Activated CD8-positive, alpha-beta T cell treated with anti-CD3 and anti-CD28 coated beads for 36 hours (primary cell): ENCODE measurements at regions not wholly inside any gene's neighbourhood (a gene's known extent, or its start where the extent isn't known, plus 50 kb on each side); places are given as distances from the start of the nearest gene placed in this dataset.

Source experiments
- ATAC-seq: fragments of 200-7000 bp; cut with Tn5 transposase; one replicate; pipeline ENCODE4 v1.10.0; 2021; ENCODE audit warnings: mild to moderate bottlenecking, moderate library complexity
- CTCF ChIA-PET: fragments of 350-600 bp; sonication (Branson Sonifier 250); formaldehyde crosslinking; loops from one replicate; lab custom pipeline; 2021; ENCODE audit warnings: antibody characterized with exemption; lab: Charles Lee
- POLR2A ChIA-PET: fragments of 350-600 bp; sonication (Branson Sonifier 250); formaldehyde crosslinking; loops from one replicate; lab custom pipeline; 2021; ENCODE audit warnings: antibody characterized with exemption; lab: Charles Lee
- DNase-seq: peaks from one replicate; pipeline ENCODE4 v3.0.0-alpha.2; 2020
- H3K27ac Mint-ChIP-seq: one replicate; pipeline ENCODE4 v1.8.0; 2021; ENCODE audit warnings: mild to moderate bottlenecking, mixed read lengths
- H3K27me3 Mint-ChIP-seq: one replicate; pipeline ENCODE4 v1.8.0; 2021; ENCODE audit warnings: mixed read lengths
- H3K36me3 Mint-ChIP-seq: one replicate; pipeline ENCODE4 v1.8.0; 2021; ENCODE audit warnings: low read depth, mixed read lengths
- H3K4me1 Mint-ChIP-seq: one replicate; pipeline ENCODE4 v1.8.0; 2021; ENCODE audit warnings: low read depth, mixed read lengths
- H3K4me3 Mint-ChIP-seq: one replicate; pipeline ENCODE4 v1.8.0; 2021; ENCODE audit warnings: mild to moderate bottlenecking, moderate library complexity, mixed read lengths
- H3K9me3 Mint-ChIP-seq: one replicate; pipeline ENCODE4 v1.8.0; 2021; ENCODE audit warnings: mixed read lengths
- CTCF ChIP-seq: fragments of 200-600 bp; IDR thresholded peaks from one replicate; pipeline ENCODE4 v1.8.0; 2022; ENCODE audit warnings: antibody characterized with exemption, mild to moderate bottlenecking
- intact Hi-C: fragments of 100-400 bp; cut with micrococcal nuclease; formaldehyde crosslinking; loops from one replicate; pipeline ENCODE4 v1.10.0; 2022

DNA sequence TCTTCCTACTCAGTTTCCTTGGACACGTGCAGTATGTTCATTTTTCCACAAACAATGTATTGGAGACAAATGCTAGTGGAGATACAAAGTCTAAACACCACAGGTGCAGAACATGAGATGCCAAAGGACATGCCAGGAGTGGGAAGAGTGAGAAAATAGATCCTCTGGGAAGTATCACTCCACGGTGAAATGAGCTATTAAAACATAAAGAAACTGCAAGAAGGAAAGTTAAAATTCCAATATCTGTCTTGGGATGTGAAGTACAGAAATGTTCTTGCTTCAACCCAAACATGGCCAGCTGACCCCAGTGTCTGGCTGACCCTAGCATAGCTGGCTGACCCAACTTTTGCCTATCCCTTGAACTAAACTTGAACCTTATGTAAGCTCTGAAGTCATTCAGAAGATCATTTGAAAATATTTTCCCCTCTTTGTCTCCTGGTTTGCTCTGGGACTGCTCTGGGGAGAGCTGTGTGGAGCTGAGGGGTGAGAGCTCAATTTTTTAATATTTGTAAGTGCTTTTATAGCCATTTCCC lies 59.5 kb downstream of the FZD1 start:
- TF ChIP-seq CTCF: no peak
- Mint-ChIP-seq H3K9me3 (no peaks in the 10 kb centered on the region), H3K36me3 (no peaks in the 10 kb centered on the region), H3K27me3 (peaks cover 3% of the 10 kb centered on the region), H3K4me1 (no peaks in the 10 kb centered on the region), H3K4me3 (no peak overlapping the region), H3K27ac (no peak overlapping the region)
- ATAC-seq: no peak
- no peak for DNase-seq
- intact Hi-C loops: no loop called here
- POLR2A ChIA-PET: no interaction called here
- CTCF ChIA-PET: interaction anchor here (1.2 kb wide), 1 partner anchor 11 kb away, joined by 3 read pairs; no protein-coding TSS in a partner anchor

DNA sequence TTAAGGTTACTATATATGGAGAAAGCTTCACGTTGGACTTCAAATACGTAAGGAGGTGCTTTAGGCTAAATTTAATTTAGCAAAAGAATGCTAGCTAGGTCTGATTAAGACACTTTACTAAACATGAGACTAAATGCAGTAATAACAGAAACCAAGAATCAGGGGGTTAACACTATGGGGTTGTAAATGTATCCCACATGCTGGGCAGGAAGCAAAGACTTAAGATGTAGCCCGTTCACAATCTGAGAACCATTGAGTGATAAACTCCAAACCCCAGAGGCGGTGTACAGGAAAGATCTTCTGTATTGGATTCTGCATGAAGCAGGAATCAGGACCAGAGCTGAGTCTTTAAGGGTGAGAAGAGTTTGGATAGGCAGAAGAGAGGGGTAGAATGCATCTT lies 60.4 kb downstream of the FZD1 start:
- Mint-ChIP-seq H3K4me1 (no peaks in the 10 kb centered on the region), H3K27me3 (peaks cover 3% of the 10 kb centered on the region), H3K9me3 (no peaks in the 10 kb centered on the region), H3K36me3 (no peaks in the 10 kb centered on the region), H3K4me3 (no peak overlapping the region), H3K27ac (no peak overlapping the region)
- ATAC-seq (no peak), DNase-seq (no peak)
- ChIA-PET POLR2A (no interaction called here), CTCF (no interaction called here)
- intact Hi-C loops: no loop called here
- no peak for TF ChIP-seq CTCF

DNA sequence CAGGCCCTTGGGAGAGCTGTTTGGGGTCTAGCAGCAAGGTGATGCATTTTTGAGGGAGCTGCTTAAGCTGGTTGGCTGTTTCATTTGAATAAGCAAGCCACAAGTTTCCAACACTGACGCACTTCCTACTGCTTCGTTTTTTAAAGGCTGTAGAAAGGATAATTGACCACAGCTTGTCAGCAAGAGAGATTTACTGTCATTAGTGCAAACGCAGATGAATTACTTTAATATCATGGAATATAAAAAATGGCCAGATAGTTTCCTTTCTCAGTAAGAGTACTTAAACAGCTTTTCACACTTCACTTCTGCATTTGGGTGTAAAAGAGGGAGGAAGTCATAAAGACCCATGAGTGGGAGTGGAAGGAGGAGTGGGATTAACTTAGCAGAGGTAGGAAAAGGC lies 61.5 kb downstream of the FZD1 start:
- H3K4me1 Mint-ChIP-seq: no peaks in the 10 kb centered on the region
- H3K4me3 Mint-ChIP-seq: no peak overlapping the region
- CTCF ChIA-PET: no interaction called here
- ATAC-seq (no peak), DNase-seq (no peak)
- no peak overlapping the region for H3K27ac Mint-ChIP-seq
- H3K27me3 Mint-ChIP-seq: peaks cover 3% of the 10 kb centered on the region
- POLR2A ChIA-PET: no interaction called here
- no peak for TF ChIP-seq CTCF
- no peaks in the 10 kb centered on the region for H3K36me3 Mint-ChIP-seq
- no peaks in the 10 kb centered on the region for H3K9me3 Mint-ChIP-seq
- intact Hi-C loops: no loop called here

DNA sequence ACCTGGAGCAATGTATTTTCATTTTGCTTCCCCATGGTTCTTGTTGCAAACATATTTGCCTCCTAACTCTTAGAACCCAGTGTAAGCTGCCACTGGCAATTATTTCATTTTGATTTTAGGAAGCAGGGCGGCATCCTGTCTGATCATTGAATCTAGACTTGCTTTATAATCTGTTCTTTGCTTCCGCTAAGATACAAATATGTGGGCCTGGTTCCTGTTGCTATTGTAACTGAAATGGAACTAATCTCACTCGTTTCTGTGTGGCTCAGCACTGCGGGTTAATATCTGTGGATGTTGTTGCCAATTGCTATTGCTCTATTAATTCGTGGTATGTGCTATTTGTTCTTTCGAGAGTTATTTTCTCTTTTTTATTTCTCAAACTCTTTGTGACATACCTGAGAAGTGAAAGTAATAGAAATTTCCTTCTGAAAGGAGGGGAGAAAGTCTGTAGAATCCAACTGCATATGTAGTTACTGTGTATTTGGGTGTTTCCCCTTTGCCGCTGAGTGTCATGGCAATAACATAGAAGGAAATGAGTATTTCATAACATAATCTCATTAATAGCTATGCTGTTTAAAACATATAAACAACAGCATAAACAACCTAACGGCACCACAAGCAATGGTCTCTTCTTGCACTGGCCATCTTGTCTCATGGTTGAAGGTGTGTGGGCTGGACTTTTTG lies 62.4 kb downstream of the FZD1 start:
- CTCF ChIA-PET: interaction anchor here (0.7 kb wide), 1 partner anchor 86 kb away, joined by 3 read pairs; no protein-coding TSS in a partner anchor
- Mint-ChIP-seq H3K4me3 (no peak overlapping the region), H3K27ac (no peak overlapping the region), H3K27me3 (peaks cover 3% of the 10 kb centered on the region), H3K4me1 (no peaks in the 10 kb centered on the region), H3K36me3 (no peaks in the 10 kb centered on the region), H3K9me3 (no peaks in the 10 kb centered on the region)
- ATAC-seq (no peak), DNase-seq (no peak)
- intact Hi-C loops: no loop called here
- TF ChIP-seq CTCF: no peak
- POLR2A ChIA-PET: no interaction called here

DNA sequence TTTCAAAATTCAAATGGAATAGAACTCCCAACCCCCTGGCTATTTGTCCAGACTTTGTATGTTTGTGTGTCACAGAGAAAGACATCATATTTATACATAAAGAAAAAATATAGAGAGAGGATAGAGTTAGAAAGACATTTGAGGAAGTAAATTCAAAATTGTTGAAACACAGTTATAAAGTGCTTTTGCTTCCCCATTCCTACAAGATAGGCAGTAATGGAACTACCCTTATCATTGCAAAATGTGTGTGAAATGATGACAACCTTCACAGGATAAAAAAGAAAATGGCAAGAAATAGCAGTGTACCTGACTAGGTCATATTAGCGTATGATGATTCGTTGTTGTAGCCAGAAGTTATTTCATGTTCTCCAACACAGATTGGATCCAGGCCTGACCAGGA lies 63.1 kb downstream of the FZD1 start:
- DNase-seq (no peak), ATAC-seq (no peak)
- Mint-ChIP-seq H3K36me3 (no peaks in the 10 kb centered on the region), H3K9me3 (no peaks in the 10 kb centered on the region), H3K27ac (no peak overlapping the region), H3K4me3 (no peak overlapping the region), H3K4me1 (no peaks in the 10 kb centered on the region), H3K27me3 (peaks cover 3% of the 10 kb centered on the region)
- ChIA-PET POLR2A (no interaction called here), CTCF (no interaction called here)
- TF ChIP-seq CTCF: no peak
- intact Hi-C loops: no loop called here
